ACHN (cell line): ENCODE measurements at regions not wholly inside any gene's neighbourhood (a gene's known extent, or its start where the extent isn't known, plus 50 kb on each side); places are given as distances from the start of the nearest gene placed in this dataset.
"Not testable (repeated sequence)": the region's sequence is repeated elsewhere in the genome, so short reads cannot be mapped to it uniquely, and the experiment has no call there.

Source experiments
- DNase-seq: peaks from one replicate; pipeline ENCODE4 v3.0.0-alpha.2; 2015
- in situ Hi-C: cut with HindIII; loops from 2 replicates; pipeline ENCODE4 v1.10.0; 2017; ENCODE audit warnings: low sequenced_read_pairs, low pct_ligation_motif_present, low pct_unique_long_range_greater_than_20kb

DNA sequence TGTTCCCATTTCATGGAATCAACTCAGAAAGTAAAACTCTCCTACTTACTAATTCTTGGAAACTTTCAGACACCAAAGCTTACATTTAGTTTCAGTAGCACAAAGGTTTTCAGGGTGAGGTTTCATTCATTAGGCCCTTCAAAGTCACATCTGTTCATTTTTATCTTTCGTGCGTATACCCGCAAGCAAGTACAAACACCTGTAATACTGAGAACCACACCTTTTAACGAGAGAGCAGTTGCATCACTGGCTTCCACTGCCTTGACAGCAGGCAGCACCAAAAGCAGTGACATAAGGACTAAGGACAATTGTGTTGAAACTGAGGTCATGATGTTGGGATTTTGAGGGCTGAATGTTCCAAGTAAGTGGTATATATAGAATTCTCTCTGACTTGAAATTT, 60.5 kb downstream of the GOLGA6L22 start:
- in situ Hi-C loops, result not testable (repeated sequence)

DNA sequence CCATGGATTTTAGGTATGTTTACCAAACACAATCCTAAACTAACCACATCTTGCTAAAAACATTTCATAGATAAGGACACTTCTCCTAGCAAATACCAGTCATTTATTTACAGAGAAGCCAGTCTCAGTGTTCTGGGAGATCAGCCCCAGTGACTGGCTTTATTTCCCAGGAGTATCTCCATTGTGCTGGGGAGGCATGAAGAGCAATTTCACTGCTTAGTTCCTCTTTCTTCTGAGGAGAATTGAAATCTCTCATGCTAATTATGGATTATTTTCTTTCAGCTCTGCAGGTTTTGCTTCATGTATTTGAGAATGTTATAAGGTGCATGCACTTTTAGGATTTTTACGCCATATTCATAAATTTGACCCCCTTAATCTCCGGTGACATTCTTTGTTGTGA, 67.8 kb downstream of the GOLGA6L22 start:
- DNase-seq, in situ Hi-C loops: not testable (repeated sequence)

More for the DNA sequence above, 60.5 kb downstream of the GOLGA6L22 start:
- DNase-seq, result not testable (repeated sequence)

DNA sequence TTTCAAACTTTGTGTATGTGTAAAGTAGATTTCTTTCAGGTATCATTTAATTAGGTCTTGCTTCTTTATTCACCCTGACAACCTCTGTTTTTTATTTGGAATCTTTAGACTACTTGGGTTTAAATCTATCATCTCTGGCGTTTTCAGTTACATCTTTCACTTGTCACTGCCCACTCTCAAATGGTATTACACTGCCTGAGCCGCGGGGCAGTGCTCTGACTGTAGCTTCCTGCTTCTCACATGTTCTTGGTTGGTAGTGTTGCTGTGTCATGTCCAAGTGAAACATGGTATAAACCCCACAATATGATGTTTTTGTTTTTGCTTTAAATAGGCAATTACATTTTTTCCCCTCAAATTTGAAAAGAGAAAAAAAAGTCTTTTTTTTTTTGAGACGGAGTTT, 68.3 kb downstream of the GOLGA6L22 start:
- in situ Hi-C loops, DNase-seq: not testable (repeated sequence)

DNA sequence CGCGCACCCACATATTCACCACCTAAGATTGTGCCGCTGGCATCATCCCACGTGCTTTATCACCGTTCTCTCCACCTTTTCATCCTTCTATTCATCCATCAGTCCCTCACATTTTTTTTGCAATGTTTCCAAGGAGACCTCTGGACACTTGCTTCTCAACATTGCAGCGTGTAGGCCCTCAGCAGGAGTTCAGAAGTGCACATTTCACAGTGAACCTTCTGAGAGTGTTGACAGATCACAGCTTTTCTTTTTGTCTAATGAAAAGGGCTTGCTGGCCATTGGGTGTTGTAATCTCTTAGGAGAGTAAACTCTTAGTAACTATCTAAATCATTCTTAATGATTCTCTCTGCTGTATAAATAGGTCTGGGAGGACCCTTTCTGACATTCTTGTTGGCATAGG, 70.5 kb downstream of the GOLGA6L22 start:
- DNase-seq, in situ Hi-C loops: not testable (repeated sequence)

DNA sequence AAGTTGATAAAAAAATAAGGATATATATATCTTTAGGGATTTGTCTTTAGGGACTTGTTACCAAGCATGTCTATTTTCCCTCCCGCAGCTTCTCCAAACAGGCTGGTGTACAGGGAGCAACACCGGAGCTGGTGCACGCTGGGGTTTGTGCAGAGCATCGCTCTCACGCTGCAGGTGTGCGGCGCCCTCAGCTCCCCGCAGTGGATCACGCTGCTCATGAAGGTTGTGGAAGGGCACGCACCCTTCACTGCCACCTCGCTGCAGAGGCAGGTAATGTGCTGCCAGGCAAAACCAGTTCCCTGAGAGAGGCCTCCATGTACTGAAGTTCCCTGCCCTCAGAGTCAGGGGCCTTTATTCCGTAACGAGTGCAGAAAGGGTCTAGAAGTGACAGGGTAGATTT, 101.0 kb downstream of the GOLGA6L22 start:
- in situ Hi-C loops, DNase-seq: not testable (repeated sequence)

DNA sequence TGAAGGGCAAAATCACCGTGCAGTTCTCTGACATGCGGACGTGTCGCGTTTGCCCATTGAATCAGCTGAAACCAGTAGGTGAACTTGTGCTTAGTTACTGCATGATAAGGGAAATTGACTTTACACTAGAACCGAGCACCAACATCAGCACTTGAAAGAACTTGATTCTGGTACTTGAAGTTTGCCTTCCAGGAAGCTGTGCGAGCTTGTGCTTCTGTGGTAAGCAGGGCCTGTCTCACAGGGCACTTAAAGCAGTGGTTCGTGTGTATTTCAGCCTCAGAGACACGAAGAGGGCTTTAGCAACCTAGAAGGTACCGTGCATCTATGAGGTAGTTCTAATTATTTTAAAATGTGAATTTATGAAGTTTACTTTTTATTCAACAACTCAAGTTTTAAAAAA, 103.0 kb downstream of the GOLGA6L22 start:
- in situ Hi-C loops, DNase-seq: not testable (repeated sequence)

DNA sequence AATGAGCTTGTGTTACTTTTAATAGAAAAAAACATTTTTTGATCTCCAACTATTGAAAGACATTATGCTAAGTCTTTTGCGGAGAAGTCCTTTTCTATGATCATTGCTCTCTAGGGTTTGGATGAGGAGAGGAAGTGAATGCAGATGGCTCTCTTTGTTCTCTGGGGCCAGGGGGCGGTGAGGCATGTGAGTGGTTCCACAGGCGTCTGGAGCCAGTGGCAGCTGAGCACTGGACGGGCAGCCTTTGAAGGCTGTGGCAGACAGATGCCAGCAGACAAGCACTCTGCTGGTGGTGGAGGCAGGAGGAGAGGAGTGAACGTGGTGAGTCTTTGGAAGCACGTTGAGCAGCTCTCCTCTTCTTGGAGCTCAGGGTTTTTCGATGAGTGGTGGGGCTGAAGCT, 107.8 kb downstream of the GOLGA6L22 start:
- in situ Hi-C loops, DNase-seq: not testable (repeated sequence)

DNA sequence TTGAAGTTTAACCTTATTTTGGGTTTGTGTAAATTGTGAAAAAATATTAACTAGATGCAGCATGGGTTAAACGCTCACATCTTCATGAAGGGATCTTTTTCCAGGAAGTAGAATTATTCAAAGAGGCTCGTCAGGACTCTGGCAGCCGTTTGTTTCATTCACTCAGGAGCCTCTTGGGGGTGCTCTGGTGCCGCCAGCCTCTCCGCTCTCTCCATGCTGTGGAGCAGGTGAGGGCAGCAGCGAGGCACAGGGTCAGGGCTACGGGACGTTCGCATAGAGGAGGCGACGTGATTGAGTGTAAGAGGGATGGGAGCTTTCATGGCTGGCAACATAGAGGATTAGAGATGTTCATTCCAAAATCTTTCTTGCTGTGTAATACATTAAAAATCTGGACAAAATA, 110.8 kb downstream of the GOLGA6L22 start:
- in situ Hi-C loops, DNase-seq: not testable (repeated sequence)

DNA sequence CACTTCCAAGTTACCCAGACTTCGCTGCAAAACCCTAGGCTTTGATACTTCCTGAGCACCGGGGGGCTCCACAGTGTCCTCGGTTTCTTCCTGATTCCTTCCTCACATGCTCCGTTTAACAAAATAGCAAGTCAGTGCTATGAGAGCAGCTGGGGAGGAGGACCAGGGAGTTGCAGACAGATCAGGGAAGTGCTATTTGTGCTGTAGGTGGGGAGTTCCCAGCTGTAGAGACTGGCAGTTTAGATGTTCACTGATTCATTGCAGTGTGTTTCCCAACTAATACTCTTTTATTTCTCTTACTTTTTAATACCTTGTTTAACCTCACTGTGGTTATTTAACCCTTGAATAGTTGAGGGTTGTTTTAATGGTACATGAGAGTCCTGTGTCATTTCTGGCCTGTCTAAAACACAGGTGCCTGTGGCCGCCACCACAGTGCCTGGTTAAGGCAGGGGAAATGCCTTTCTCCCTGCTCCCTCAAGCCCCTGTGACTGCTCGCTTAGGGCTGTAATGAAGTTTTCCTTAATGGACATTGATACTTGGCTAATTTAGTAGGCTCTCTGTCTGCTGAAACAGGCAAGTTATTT, 113.5 kb downstream of the GOLGA6L22 start:
- in situ Hi-C loops, DNase-seq: not testable (repeated sequence)

DNA sequence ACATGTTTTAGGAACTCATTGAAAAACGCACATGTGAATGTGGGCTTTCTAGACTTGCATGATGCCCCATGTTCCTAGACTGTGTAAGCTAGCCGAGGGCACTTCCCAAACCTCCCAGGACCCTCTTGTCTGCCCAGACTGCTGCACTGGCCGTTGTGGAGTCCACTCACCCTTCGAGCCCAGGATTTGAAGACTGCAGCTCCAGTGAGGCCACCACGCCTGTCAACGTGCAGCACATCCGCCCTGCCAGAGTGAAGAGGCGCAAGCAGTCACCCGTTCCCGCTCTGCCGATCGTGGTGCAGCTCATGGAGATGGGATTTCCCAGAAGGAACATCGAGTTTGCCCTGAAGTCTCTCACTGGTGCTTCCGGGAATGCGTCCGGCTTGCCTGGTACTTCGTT, 114.1 kb downstream of the GOLGA6L22 start:
- DNase-seq, in situ Hi-C loops: not testable (repeated sequence)

DNA sequence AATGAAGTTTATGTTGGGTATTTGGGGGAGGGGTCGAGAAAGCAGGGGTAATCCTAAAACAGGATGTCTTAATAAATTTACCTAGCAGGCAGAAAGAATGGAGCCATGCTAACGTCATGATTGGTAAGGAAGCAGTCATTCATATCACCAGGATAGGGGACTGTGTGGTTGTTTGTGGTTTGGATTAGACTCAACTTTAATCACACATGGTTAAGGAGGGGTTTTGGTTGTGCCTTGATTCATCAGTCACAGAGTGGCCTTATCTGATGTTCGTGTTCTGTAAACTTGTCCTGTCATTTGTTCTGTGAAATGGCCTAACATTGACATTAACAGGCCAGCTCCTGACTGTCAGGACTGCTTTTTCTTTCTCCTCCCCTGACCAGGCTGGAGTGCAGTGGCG, 119.1 kb downstream of the GOLGA6L22 start:
- in situ Hi-C loops, DNase-seq: not testable (repeated sequence)

DNA sequence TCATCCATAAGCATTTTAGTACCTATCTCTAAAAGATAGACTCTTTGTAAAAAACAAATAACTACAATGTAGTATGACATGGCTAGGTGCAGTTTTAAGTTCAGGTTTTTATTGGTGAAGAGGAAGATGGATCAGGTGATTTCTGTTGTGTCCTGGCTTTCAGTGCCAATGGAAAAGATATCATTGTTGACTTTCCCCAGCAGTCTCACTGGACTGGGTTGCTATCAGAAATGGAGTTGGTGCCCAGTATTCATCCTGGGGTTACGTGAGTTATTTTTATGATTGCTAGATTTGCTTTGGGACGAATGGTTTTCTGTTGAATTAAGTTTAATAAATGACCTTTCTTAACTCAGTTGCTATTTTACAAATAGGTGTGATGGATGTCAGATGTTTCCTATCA, 120.5 kb downstream of the GOLGA6L22 start:
- in situ Hi-C loops, DNase-seq: not testable (repeated sequence)

DNA sequence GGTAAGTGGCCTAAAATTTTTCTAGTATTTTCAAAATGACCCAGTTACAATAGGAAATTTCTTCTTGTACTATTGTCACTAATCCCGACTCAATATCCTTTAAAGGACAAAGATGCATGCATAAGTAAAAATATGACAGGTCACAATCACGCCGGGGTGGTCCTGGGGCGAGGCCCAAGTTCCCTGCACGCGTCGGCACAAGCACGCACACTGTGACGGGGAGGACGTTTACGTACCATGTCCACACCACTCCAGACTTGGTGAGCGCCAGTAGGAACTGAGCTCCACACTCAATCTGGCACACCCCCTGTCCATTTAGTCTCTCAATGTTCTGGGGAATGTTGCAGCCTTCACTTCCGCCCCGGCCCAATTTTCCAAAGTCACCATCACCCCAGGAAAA, 128.7 kb downstream of the GOLGA6L22 start:
- DNase-seq, result not testable (repeated sequence)

DNA sequence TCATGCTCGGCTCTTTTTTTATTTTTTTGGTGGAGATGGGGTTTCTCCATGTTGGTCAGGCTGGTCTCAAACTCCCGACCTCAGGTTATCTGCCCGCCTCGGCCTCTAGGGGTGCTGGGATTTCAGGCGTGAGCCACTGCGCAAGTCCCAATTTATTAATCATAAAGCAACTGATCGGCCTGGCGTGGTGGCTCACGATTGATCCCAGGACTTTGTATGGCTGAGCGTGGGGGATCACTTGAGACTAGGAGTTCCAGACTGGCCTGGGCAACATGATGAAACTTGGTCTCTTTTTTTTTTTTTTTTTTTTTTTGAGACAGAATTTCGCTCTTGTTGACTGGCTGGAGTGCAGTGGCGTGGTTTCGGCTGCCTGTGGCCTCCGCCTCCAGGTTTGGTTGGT, 139.8 kb downstream of the GOLGA6L22 start:
- in situ Hi-C loops, DNase-seq: not testable (repeated sequence)

More for the DNA sequence above, 128.7 kb downstream of the GOLGA6L22 start:
- in situ Hi-C loops, result not testable (repeated sequence)

DNA sequence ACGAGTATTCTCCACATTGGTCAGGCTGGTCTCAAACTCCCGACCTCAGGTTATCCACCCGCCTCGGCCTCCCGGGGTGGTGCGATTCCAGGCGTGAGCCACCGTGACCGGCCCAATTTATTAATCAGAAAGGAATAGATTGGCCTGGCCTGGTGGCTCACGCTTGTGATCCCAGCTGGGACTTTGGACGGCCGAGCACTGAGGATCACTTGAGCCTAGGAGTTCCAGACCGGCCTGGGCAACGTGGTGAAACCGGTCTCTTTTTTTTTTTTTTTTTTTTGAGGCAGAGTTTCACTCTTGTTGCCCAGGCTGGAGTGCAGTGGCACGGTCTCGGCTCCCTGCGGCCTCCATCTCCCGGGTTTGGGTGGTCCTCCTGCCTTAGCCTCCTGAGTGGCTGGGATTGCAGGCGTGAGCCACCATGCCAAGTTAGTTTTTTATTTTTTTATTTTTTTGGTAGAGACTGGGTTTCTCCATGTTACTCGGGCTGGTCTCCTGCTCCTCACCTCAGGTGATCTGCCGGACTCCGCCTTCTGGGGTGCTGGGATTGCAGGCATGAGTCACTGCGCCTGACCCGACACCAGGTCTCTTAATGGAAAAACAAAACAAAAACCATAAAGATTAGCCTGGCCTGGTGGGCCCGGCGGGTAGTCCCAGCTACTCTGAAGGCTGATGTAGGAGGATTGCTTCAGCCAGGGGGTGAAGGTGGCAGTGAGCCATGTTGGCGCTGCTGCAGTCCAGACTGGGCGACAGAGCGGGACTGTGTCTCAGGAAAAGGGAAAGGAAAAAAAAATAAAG, 141.0 kb downstream of the GOLGA6L22 start:
- DNase-seq, in situ Hi-C loops: not testable (repeated sequence)

DNA sequence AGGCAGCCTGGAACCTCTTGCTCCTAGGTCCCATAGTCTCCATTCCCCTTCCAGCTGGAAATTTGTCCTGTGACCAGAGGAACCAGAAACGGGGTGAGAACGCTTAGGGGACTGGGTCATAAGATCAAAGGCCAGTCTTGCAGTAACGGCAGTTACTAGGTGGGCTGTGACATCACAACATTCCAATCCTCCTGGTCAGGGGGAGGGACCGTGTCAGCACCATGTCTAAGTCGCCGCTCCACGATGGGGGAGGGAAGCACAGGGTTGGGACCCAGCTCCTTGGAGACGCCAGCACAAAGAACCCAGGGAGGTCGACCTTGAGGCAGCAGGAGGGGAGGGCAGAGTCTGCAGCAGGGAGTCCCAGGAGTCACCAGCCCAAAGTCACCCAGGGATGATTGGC, 158.3 kb downstream of the GOLGA6L22 start:
- in situ Hi-C loops, DNase-seq: not testable (repeated sequence)

DNA sequence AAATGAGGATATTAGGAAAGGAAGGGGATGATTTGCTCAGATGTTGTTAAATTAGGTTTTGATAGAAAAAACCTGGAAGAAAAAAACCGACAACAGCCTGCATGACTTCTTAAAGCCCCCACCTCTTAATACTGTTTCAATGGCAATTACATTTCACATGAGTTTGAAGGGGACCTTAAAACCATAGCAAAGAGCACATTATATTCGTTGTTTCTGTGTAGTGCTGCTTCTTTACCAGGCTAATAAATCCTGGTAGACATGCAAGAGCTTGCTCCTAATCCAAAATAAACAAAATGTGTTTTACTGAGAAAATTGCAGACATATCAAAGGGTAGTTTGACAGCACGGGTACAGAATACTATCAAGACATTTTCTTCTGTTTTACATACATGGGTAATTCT, 154.7 kb upstream of the NIPA1 start:
- DNase-seq, in situ Hi-C loops: not testable (repeated sequence)

DNA sequence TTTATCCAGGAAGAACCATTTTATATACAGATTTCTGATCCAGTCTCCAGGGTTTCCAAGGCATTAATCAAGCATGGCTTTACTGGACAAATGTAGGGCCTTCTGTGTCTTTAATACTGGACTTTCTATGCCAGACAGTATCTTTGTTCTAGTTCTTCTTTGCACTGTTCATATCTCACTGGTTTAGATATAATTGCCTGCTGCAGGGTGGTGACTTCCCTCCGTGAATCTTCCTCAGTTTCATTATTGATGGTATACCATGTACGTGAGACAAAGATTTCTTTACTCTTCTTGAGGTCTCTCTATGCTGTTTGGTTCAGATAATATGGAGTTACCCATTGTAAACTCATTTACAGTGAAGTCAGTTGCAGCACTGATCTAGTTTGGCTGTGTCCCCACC, 146.5 kb upstream of the NIPA1 start:
- DNase-seq, in situ Hi-C loops: not testable (repeated sequence)

DNA sequence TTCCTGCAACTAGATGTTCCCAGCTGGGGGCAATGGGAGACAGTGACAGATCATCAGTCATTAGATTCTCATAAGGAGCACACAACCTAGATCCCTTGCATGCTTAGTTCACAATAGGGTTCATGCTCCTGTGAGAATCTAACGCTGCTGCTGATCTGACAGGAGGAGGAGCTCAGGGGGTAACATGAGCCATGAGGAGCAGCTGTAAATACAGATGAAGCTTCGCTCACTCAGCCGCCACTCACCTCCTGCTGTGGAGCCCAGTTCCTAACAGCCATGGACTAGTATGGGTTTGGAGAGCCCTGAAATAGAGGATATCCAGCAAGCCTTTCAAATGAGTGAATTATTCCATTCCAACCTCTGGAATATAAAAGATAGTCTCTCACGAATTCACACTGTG, 137.0 kb upstream of the NIPA1 start:
- DNase-seq, in situ Hi-C loops: not testable (repeated sequence)

DNA sequence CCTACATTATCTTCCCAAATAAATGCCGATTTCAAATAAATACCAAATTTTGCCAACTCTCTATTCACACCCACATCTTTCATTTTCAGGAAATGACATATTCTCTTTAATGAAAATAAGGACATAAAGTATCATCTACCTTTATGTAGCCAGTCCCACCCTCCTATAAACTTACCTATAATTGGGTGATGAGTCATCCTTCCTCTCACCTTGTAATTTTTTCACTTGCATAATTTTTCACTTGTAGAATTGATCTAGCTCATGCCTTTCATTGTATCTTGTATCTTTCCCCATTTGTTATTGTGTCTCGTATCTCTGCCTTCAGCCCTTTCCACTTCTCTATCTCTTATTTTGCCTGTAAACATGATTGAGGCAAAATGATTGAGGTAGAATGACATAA, 135.3 kb upstream of the NIPA1 start:
- in situ Hi-C loops, DNase-seq: not testable (repeated sequence)
